PC-3 (cell line): ENCODE measurements at regions not wholly inside any gene's neighbourhood (a gene's known extent, or its start where the extent isn't known, plus 50 kb on each side); places are given as distances from the start of the nearest gene placed in this dataset.

ENCODE experiments used
- EZH2 ChIP-seq: fragments of 300-600 bp; sonication (generic); IDR thresholded peaks from one replicate; pipeline ENCODE4 v1.6.1; 2017; ENCODE audit warnings: antibody characterized with exemption, mild to moderate bottlenecking, low read length; ENCODE audit not compliant: unreplicated experiment
- EZH2phosphoT487 ChIP-seq: fragments of 300-600 bp; sonication (generic); IDR thresholded peaks from 2 replicates; pipeline ENCODE4 v1.6.1; 2018; ENCODE audit warnings: mild to moderate bottlenecking, antibody characterized with exemption, low read length, borderline replicate concordance
- TF ChIP-seq, protein P1 (sequence below): fragments of 300-600 bp; sonication (generic); conservative IDR thresholded peaks from 2 replicates; pipeline ENCODE4 v1.5.1; 2017; ENCODE audit warnings: antibody characterized with exemption, low read depth, mild to moderate bottlenecking, low read length

DNA sequence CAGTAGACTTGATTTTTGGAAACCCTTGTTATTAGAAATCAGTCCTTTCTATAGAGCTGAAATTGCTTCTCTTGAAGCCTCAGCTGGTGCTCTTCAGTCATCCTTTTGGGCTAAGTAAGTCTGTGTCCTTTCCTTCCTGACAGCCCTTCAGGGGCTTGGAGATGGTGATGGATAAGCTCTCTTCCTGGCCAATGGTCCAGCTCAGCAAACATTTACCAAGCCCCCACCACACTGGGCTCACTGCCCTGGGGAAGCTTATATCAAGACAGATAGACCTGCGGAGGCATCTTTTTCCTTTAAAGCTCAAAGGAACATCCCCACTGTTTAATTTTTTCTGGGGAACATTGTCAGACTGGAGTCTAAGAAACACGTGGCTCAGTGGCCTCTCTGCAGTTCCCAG lies 139.6 kb downstream of the HAPSTR1 start:
- TF ChIP-seq, protein P1, sequence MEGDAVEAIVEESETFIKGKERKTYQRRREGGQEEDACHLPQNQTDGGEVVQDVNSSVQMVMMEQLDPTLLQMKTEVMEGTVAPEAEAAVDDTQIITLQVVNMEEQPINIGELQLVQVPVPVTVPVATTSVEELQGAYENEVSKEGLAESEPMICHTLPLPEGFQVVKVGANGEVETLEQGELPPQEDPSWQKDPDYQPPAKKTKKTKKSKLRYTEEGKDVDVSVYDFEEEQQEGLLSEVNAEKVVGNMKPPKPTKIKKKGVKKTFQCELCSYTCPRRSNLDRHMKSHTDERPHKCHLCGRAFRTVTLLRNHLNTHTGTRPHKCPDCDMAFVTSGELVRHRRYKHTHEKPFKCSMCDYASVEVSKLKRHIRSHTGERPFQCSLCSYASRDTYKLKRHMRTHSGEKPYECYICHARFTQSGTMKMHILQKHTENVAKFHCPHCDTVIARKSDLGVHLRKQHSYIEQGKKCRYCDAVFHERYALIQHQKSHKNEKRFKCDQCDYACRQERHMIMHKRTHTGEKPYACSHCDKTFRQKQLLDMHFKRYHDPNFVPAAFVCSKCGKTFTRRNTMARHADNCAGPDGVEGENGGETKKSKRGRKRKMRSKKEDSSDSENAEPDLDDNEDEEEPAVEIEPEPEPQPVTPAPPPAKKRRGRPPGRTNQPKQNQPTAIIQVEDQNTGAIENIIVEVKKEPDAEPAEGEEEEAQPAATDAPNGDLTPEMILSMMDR: no peak
- TF ChIP-seq EZH2phosphoT487: no peak
- TF ChIP-seq EZH2: no peak
